Hepatocyte (in vitro differentiated cells): ENCODE measurements at regions not wholly inside any gene's neighbourhood (a gene's known extent, or its start where the extent isn't known, plus 50 kb on each side); places are given as distances from the start of the nearest gene placed in this dataset.

Experiments
- DNase-seq: peaks from one replicate; pipeline ENCODE4 v3.0.0-alpha.2; 2016; ENCODE audit warnings: low spot score
- H2AFZ ChIP-seq: fragments of 200-600 bp; sonication (generic); 2 replicates; pipeline ENCODE4 v1.6.0; 2016; ENCODE audit warnings: antibody characterized with exemption, mild to moderate bottlenecking
- H3K27ac ChIP-seq: fragments of 200-600 bp; sonication (generic); 2 replicates; pipeline ENCODE4 v1.5.1; 2016; ENCODE audit warnings: mild to moderate bottlenecking
- H3K27me3 ChIP-seq: fragments of 200-600 bp; sonication (generic); 2 replicates; pipeline ENCODE4 v1.6.1; 2016
- H3K36me3 ChIP-seq: fragments of 200-600 bp; sonication (generic); replicated peaks from 2 replicates; pipeline ENCODE4 v1.5.1; 2016; ENCODE audit warnings: low read depth; ENCODE audit not compliant: insufficient read depth
- H3K4me1 ChIP-seq: fragments of 200-600 bp; sonication (generic); 2 replicates; pipeline ENCODE4 v1.5.1; 2016; ENCODE audit warnings: mild to moderate bottlenecking, moderate library complexity; ENCODE audit not compliant: insufficient read depth
- H3K4me2 ChIP-seq: fragments of 200-600 bp; sonication (generic); 2 replicates; pipeline ENCODE4 v1.6.0; 2016
- H3K4me3 ChIP-seq: fragments of 200-600 bp; sonication (generic); 2 replicates; pipeline ENCODE4 v1.5.1; 2016; ENCODE audit warnings: mild to moderate bottlenecking
- H3K79me2 ChIP-seq: fragments of 200-600 bp; sonication (generic); 2 replicates; pipeline ENCODE4 v1.6.0; 2017; ENCODE audit warnings: mild to moderate bottlenecking
- H3K9me2 ChIP-seq: fragments of 200-600 bp; sonication (generic); replicated peaks from 2 replicates; pipeline ENCODE4 v1.6.0; 2017; ENCODE audit warnings: mild to moderate bottlenecking; ENCODE audit not compliant: insufficient read depth
- H3K9me3 ChIP-seq: fragments of 200-600 bp; sonication (generic); 2 replicates; pipeline ENCODE4 v1.5.1; 2016; ENCODE audit warnings: low read depth, mild to moderate bottlenecking
- H4K20me1 ChIP-seq: fragments of 200-600 bp; sonication (generic); 2 replicates; pipeline ENCODE4 v1.6.0; 2016; ENCODE audit warnings: mild to moderate bottlenecking; ENCODE audit not compliant: insufficient read depth, poor library complexity, severe bottlenecking
- CTCF ChIP-seq: fragments of 200-600 bp; sonication (generic); IDR thresholded peaks from 2 replicates; pipeline ENCODE4 v1.5.1; 2016; ENCODE audit warnings: antibody characterized with exemption, mild to moderate bottlenecking; ENCODE audit not compliant: poor library complexity
- EZH2 ChIP-seq: fragments of 200-600 bp; sonication (generic); IDR thresholded peaks from 2 replicates; pipeline ENCODE4 v1.6.1; 2016; ENCODE audit warnings: antibody characterized with exemption, mild to moderate bottlenecking, borderline replicate concordance
- EZH2phosphoT487 ChIP-seq: fragments of 200-600 bp; sonication (generic); IDR thresholded peaks from one replicate; pipeline ENCODE4 v1.6.1; 2018; ENCODE audit warnings: antibody characterized with exemption, mild to moderate bottlenecking, low read depth, moderate library complexity; ENCODE audit not compliant: unreplicated experiment, severe bottlenecking
- WGBS: methylation state at CpG from one replicate; pipeline ENCODE4 v1.1.6; 2016; ENCODE audit warnings: low lambda C conversion rate; ENCODE audit errors: missing lambda C conversion rate; 5-methylcytosine and 5-hydroxymethylcytosine counted together

- WGBS, result 86% methylated on average over 1 of the region's 1 CpG
- H4K20me1 ChIP-seq, result no peaks in the 10 kb centered on the region
- no peaks in the 10 kb centered on the region for H3K9me3 ChIP-seq
- no peak overlapping the region for H3K27ac ChIP-seq
- no peaks in the 10 kb centered on the region for H3K27me3 ChIP-seq
- no peaks in the 10 kb centered on the region for H3K4me1 ChIP-seq
- no peak overlapping the region for H2AFZ ChIP-seq
- H3K4me3 ChIP-seq, result no peak overlapping the region
- H3K9me2 ChIP-seq, result no peaks in the 10 kb centered on the region
- no peaks in the 10 kb centered on the region for H3K36me3 ChIP-seq
- DNase-seq, result no peak
- no peaks in the 10 kb centered on the region for H3K79me2 ChIP-seq
- no peak for TF ChIP-seq EZH2
- no peak for TF ChIP-seq CTCF
- TF ChIP-seq EZH2phosphoT487, result no peak
- no peak overlapping the region for H3K4me2 ChIP-seq
These were observed 828.4 kb downstream of the HACE1 start for GRCh38 chr6:104031346-104031745.

- Histone ChIP-seq H3K27ac (no peak overlapping the region), H4K20me1 (no peaks in the 10 kb centered on the region), H3K4me2 (no peak overlapping the region), H2AFZ (no peak overlapping the region), H3K9me3 (no peaks in the 10 kb centered on the region), H3K4me1 (no peaks in the 10 kb centered on the region), H3K36me3 (no peaks in the 10 kb centered on the region), H3K4me3 (no peak overlapping the region), H3K9me2 (no peaks in the 10 kb centered on the region), H3K27me3 (no peaks in the 10 kb centered on the region), H3K79me2 (no peaks in the 10 kb centered on the region)
- TF ChIP-seq CTCF (no peak), EZH2phosphoT487 (no peak)
- no peak for DNase-seq
These were observed 837.6 kb downstream of the HACE1 start for GRCh38 chr6:104022126-104022525.

GRCh38 chr6:104019075-104019753, 840.5 kb downstream of the HACE1 start:
- Histone ChIP-seq H3K4me1 (no peaks in the 10 kb centered on the region), H4K20me1 (no peaks in the 10 kb centered on the region), H3K4me2 (no peak overlapping the region), H3K4me3 (no peak overlapping the region), H3K79me2 (no peaks in the 10 kb centered on the region), H3K9me2 (no peaks in the 10 kb centered on the region), H3K36me3 (no peaks in the 10 kb centered on the region), H3K27ac (no peak overlapping the region), H3K9me3 (no peaks in the 10 kb centered on the region), H2AFZ (no peak overlapping the region), H3K27me3 (no peaks in the 10 kb centered on the region)
- DNase-seq, result no peak
- WGBS, result 93% methylated on average over 8 of the region's 8 CpGs
- TF ChIP-seq CTCF, result no peak
- no peak for TF ChIP-seq EZH2
- no peak for TF ChIP-seq EZH2phosphoT487
